SK-N-SH (cell line): ENCODE measurements at regions not wholly inside any gene's neighbourhood (a gene's known extent, or its start where the extent isn't known, plus 50 kb on each side); places are given as distances from the start of the nearest gene placed in this dataset.

Source experiments
- CTCF ChIA-PET: fragments of 300-600, 350-600 bp; formaldehyde crosslinking; extraction: SDS; loops from one replicate; lab custom pipeline; 2021; lab: Yijun Ruan, JAX
- POLR2A ChIA-PET: fragments of 350-600 bp; sonication (Branson Sonifier 250); formaldehyde crosslinking; extraction: SDS; loops from one replicate; lab custom pipeline; 2020; ENCODE audit warnings: antibody characterized with exemption, inconsistent platforms; lab: Yijun Ruan, JAX
- DNase-seq: peaks from one replicate; pipeline ENCODE4 v3.0.0; 2012
- H2AFZ ChIP-seq: fragments of 200-600 bp; sonication (generic); 2 replicates; pipeline ENCODE4 v1.8.1; 2016; ENCODE audit warnings: antibody characterized with exemption, mild to moderate bottlenecking, low read depth
- H3F3A ChIP-seq: fragments of 200-600 bp; sonication (generic); replicated peaks from 2 replicates; pipeline ENCODE3; 2016; ENCODE audit warnings: antibody characterized with exemption, mild to moderate bottlenecking; ENCODE audit not compliant: insufficient read depth
- H3K27ac ChIP-seq, 2 experiments: fragments of 200-500 bp in 1 of 2; fragments of 200-600 bp in 1 of 2; sonication (Bioruptor generic) in 1 of 2; sonication (generic), shearing (Covaris generic) in 1 of 2; 2 replicates each; pipeline versions ENCODE4 v1.5.1 to v1.6.1; 2014 to 2016; ENCODE audit warnings: low read depth in 2 of 2, inconsistent platforms in 1 of 2, low read length in 1 of 2, mild to moderate bottlenecking in 1 of 2, mixed read lengths in 1 of 2
- H3K27me3 ChIP-seq: fragments of 200-600 bp; sonication (generic), shearing (Covaris generic); 2 replicates; pipeline ENCODE4 v1.6.1; 2016; ENCODE audit warnings: mixed run types; ENCODE audit not compliant: insufficient read depth
- H3K36me3 ChIP-seq, 2 experiments: fragments of 200-500 bp in 1 of 2; fragments of 200-600 bp in 1 of 2; sonication (Bioruptor generic) in 1 of 2; sonication (generic) in 1 of 2; replicated peaks in 1 of 2; 2 replicates each; pipeline versions ENCODE3 to v1.5.1; 2014 to 2016; ENCODE audit warnings: low read length in 1 of 2, mild to moderate bottlenecking in 1 of 2; ENCODE audit not compliant: insufficient read depth in 2 of 2, control insufficient read depth in 1 of 2
- H3K4me1 ChIP-seq, 2 experiments: fragments of 200-500 bp in 1 of 2; fragments of 200-600 bp in 1 of 2; sonication (Bioruptor generic) in 1 of 2; sonication (generic), shearing (Covaris generic) in 1 of 2; 2 replicates each; pipeline versions ENCODE4 v1.5.1 to v1.6.1; 2014 to 2016; ENCODE audit warnings: low read depth in 1 of 2, low read length in 1 of 2, mixed run types in 1 of 2; ENCODE audit not compliant: insufficient read depth in 2 of 2, control insufficient read depth in 1 of 2
- H3K4me2 ChIP-seq: fragments of 200-600 bp; sonication (generic), shearing (Covaris generic); 2 replicates; pipeline ENCODE4 v1.6.1; 2017; ENCODE audit warnings: mixed run types
- H3K4me3 ChIP-seq, 2 experiments: fragments of 200-500 bp in 1 of 2; fragments of 200-600 bp in 1 of 2; sonication (Bioruptor generic) in 1 of 2; sonication (generic), shearing (Covaris generic) in 1 of 2; 2 replicates each; pipeline versions ENCODE4 v1.5.1 to v1.8.1; 2014 to 2016; ENCODE audit warnings: low read depth in 2 of 2, inconsistent platforms in 1 of 2, low read length in 1 of 2, mild to moderate bottlenecking in 1 of 2, mixed read lengths in 1 of 2, moderate library complexity in 1 of 2
- H3K79me2 ChIP-seq: fragments of 200-600 bp; sonication (generic); 2 replicates; pipeline ENCODE4 v1.8.1; 2017; ENCODE audit warnings: mild to moderate bottlenecking; ENCODE audit not compliant: insufficient read depth
- H3K9ac ChIP-seq: fragments of 200-600 bp; sonication (generic); 2 replicates; pipeline ENCODE4 v1.6.1; 2017; ENCODE audit warnings: mixed run types
- H3K9me2 ChIP-seq: fragments of 200-600 bp; sonication (generic); 2 replicates; pipeline ENCODE4 v1.6.1; 2017; ENCODE audit warnings: mixed run types
- H3K9me3 ChIP-seq: fragments of 200-600 bp; sonication (generic); 2 replicates; pipeline ENCODE4 v1.6.1; 2017; ENCODE audit warnings: mixed run types, mild to moderate bottlenecking, moderate library complexity
- H4K20me1 ChIP-seq: fragments of 200-600 bp; sonication (generic); 2 replicates; pipeline ENCODE4 v1.6.1; 2017; ENCODE audit warnings: mild to moderate bottlenecking, mixed run types; ENCODE audit not compliant: insufficient read depth
- CHD2 ChIP-seq: fragments of 150-350 bp; IDR thresholded peaks from 2 replicates; pipeline ENCODE4 v1.6.1; 2018; ENCODE audit warnings: low read length; ENCODE audit not compliant: partially characterized antibody
- ELF1 ChIP-seq: IDR thresholded peaks from 2 replicates; pipeline ENCODE4 v1.4.0; 2012
- GATA2 ChIP-seq: sonication (generic); formaldehyde crosslinking; IDR thresholded peaks from 2 replicates; pipeline ENCODE4 v1.5.0; 2020; ENCODE audit warnings: mild to moderate bottlenecking, missing genetic modification reagents
- MXI1 ChIP-seq: IDR thresholded peaks from 2 replicates; pipeline ENCODE4 v1.6.1; 2012; ENCODE audit warnings: mild to moderate bottlenecking, low read depth, low read length, improper control_type of control experiment
- NFIC ChIP-seq: IDR thresholded peaks from 2 replicates; pipeline ENCODE4 v1.4.0; 2012; ENCODE audit warnings: borderline replicate concordance
- POLR2AphosphoS5 ChIP-seq: IDR thresholded peaks from 2 replicates; pipeline ENCODE4 v1.6.1; 2012; ENCODE audit warnings: low read depth, low read length
- RCOR1 ChIP-seq: fragments of 150-350 bp; IDR thresholded peaks from 2 replicates; pipeline ENCODE4 v1.6.1; 2017; ENCODE audit warnings: antibody characterized with exemption, low read length
- RFX5 ChIP-seq: IDR thresholded peaks from 2 replicates; pipeline ENCODE4 v1.6.1; 2012; ENCODE audit warnings: mild to moderate bottlenecking, improper control_type of control experiment, low read length
- TCF12 ChIP-seq: IDR thresholded peaks from 2 replicates; pipeline ENCODE4 v1.4.0; 2012
- YY1 ChIP-seq: IDR thresholded peaks from 2 replicates; pipeline ENCODE4 v1.4.0; 2012; ENCODE audit warnings: low read depth, mild to moderate bottlenecking
- WGBS: methylation state at CpG from one replicate; pipeline ENCODE4 v1.1.6; 2017; ENCODE audit warnings: low lambda C conversion rate; 5-methylcytosine and 5-hydroxymethylcytosine counted together
- TF ChIP-seq, protein P1 (sequence below): fragments of 150-350 bp; IDR thresholded peaks from 2 replicates; pipeline ENCODE4 v1.6.1; 2017; ENCODE audit warnings: antibody characterized with exemption, low read length, low read depth, borderline replicate concordance
- TF ChIP-seq, protein P2 (sequence below): IDR thresholded peaks from 2 replicates; pipeline ENCODE4 v1.4.0; 2012; ENCODE audit warnings: low read depth, borderline replicate concordance
- TF ChIP-seq, protein P3 (sequence below): IDR thresholded peaks from 2 replicates; pipeline ENCODE4; 2012
- TF ChIP-seq, protein P4 (sequence below): fragments of 150-350 bp; IDR thresholded peaks from 2 replicates; pipeline ENCODE4 v1.6.1; 2016; ENCODE audit warnings: mild to moderate bottlenecking, low read depth, low read length
- TF ChIP-seq, protein P5 (sequence below): IDR thresholded peaks from 2 replicates; pipeline ENCODE4 v1.4.0; 2012; ENCODE audit warnings: low read depth

DNA sequence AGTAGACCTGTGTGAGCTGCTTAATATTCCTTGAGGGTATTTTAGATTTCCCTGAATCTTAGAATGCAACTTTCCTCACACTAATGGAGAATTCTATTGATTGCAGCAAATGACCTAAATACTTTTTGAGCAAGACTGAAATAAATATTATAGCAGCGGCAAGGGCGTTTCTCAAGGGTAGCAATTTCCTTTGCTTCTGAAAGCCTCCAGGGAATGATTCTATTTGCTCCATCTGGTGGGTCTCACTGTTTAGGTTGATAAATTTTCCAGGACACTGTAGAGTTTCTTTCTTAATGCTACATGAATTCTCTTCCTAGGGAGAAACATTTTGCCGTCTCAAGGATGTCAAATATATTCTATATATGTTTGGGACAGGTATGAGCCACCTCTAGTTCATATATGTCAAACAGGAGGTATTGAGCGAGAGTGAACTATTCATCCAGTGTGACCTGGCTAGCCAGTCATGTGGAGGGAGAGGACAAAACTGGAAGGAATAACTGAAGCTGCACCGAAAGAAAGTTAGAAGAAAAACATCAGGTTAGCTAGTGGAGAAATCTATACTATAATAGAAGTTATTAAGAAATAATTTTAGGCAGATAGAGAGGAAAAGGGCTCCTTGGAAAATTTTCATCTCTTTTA is 57.9 kb upstream of the FZD8 start:
- Histone ChIP-seq H3F3A (no peaks in the 10 kb centered on the region), H3K27me3 (peaks cover 9% of the 10 kb centered on the region; the same call in 1 of the 2 replicates), H3K27ac (no peak overlapping the region), H3K4me1 (no peaks in the 10 kb centered on the region), H3K9me3 (no peaks in the 10 kb centered on the region), H3K9ac (no peak overlapping the region), H4K20me1 (no peaks in the 10 kb centered on the region), H2AFZ (no peak overlapping the region), H3K4me2 (no peak overlapping the region), H3K79me2 (no peaks in the 10 kb centered on the region), H3K4me3 (no peak overlapping the region), H3K9me2 (no peaks in the 10 kb centered on the region), H3K36me3 (no peaks in the 10 kb centered on the region)
- TF ChIP-seq MXI1 (no peak), GATA2 (CRISPR knock-in tag) (no peak), RCOR1 (no peak)
- TF ChIP-seq, protein P1, sequence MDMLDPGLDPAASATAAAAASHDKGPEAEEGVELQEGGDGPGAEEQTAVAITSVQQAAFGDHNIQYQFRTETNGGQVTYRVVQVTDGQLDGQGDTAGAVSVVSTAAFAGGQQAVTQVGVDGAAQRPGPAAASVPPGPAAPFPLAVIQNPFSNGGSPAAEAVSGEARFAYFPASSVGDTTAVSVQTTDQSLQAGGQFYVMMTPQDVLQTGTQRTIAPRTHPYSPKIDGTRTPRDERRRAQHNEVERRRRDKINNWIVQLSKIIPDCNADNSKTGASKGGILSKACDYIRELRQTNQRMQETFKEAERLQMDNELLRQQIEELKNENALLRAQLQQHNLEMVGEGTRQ, result no peak
- ChIA-PET POLR2A (no interaction called here), CTCF (no interaction called here)
- 53% methylated on average over 5 of the region's 5 CpGs for WGBS
- no peak for DNase-seq

DNA sequence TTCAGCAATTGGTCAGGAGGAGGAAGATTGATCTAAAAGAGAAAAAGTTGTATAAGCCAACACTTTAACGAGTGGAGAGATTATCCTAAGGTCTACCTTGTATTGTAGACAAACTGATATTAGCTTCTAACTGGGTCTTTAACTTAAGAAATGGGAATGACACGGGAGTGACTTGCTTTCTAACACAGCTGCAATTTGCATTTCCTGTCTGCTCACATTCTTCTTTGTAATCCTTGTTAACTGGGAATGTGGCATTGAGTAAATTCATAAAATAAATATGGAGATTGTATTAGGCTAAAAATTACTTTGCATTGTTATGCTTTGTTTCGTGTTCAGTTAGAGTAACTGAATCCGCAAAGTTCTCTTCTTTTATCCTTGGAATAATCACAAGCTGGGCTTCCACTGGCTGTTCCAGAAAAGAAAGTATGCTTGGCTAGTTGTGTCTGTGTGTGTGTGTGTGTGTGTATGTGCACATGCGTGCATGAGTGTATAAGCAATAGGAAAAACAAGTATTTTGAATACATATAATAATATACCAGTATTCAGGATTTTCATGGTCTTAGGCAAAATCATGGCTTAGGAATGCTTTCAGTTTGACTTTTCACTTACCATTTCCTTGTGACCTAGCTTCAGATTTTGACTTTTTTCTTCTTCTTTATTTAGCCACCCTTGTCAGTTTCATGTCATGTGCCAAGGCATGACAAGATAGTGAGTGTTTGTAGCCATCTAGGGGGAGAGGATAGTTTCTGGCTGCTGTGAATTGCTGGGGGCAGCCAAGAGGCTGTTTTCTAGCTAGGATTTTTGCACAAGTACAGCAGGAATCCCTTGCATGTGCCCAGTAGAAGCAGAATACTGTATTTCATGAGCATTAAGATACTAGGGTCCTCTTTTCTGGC is 54.5 kb upstream of the FZD8 start:
- Histone ChIP-seq H3K27ac (no peak overlapping the region), H3K4me2 (no peak overlapping the region), H3K9me2 (no peaks in the 10 kb centered on the region), H3K4me1 (no peaks in the 10 kb centered on the region), H3K4me3 (no peak overlapping the region), H3K79me2 (no peaks in the 10 kb centered on the region), H3F3A (no peaks in the 10 kb centered on the region), H3K9me3 (no peaks in the 10 kb centered on the region), H3K36me3 (no peaks in the 10 kb centered on the region), H4K20me1 (no peaks in the 10 kb centered on the region)
- DNase-seq, result no peak
- POLR2A ChIA-PET, result no interaction called here
- WGBS, result 36% methylated on average over 5 of the region's 5 CpGs
- CTCF ChIA-PET, result interaction anchor here (0.8 kb wide), 1 partner anchor 11 kb away, joined by 3 read pairs; no protein-coding TSS in a partner anchor
- TF ChIP-seq TCF12, result no peak
- TF ChIP-seq RFX5, result no peak
- TF ChIP-seq, protein P2, sequence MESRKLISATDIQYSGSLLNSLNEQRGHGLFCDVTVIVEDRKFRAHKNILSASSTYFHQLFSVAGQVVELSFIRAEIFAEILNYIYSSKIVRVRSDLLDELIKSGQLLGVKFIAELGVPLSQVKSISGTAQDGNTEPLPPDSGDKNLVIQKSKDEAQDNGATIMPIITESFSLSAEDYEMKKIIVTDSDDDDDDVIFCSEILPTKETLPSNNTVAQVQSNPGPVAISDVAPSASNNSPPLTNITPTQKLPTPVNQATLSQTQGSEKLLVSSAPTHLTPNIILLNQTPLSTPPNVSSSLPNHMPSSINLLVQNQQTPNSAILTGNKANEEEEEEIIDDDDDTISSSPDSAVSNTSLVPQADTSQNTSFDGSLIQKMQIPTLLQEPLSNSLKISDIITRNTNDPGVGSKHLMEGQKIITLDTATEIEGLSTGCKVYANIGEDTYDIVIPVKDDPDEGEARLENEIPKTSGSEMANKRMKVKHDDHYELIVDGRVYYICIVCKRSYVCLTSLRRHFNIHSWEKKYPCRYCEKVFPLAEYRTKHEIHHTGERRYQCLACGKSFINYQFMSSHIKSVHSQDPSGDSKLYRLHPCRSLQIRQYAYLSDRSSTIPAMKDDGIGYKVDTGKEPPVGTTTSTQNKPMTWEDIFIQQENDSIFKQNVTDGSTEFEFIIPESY, result no peak
- TF ChIP-seq YY1, result no peak
- TF ChIP-seq NFIC, result no peak
- TF ChIP-seq ELF1, result no peak
- no peak for TF ChIP-seq POLR2AphosphoS5
- TF ChIP-seq, protein P3, sequence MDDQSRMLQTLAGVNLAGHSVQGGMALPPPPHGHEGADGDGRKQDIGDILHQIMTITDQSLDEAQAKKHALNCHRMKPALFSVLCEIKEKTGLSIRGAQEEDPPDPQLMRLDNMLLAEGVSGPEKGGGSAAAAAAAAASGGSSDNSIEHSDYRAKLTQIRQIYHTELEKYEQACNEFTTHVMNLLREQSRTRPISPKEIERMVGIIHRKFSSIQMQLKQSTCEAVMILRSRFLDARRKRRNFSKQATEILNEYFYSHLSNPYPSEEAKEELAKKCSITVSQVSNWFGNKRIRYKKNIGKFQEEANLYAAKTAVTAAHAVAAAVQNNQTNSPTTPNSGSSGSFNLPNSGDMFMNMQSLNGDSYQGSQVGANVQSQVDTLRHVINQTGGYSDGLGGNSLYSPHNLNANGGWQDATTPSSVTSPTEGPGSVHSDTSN, result no peak
- no peak for TF ChIP-seq CHD2
- TF ChIP-seq, protein P1, result no peak
- TF ChIP-seq, protein P4, sequence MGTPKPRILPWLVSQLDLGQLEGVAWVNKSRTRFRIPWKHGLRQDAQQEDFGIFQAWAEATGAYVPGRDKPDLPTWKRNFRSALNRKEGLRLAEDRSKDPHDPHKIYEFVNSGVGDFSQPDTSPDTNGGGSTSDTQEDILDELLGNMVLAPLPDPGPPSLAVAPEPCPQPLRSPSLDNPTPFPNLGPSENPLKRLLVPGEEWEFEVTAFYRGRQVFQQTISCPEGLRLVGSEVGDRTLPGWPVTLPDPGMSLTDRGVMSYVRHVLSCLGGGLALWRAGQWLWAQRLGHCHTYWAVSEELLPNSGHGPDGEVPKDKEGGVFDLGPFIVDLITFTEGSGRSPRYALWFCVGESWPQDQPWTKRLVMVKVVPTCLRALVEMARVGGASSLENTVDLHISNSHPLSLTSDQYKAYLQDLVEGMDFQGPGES, result no peak
- TF ChIP-seq, protein P5, sequence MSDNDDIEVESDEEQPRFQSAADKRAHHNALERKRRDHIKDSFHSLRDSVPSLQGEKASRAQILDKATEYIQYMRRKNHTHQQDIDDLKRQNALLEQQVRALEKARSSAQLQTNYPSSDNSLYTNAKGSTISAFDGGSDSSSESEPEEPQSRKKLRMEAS, result no peak
- TF ChIP-seq, all 33 proteins: peak for 0
- Histone ChIP-seq H3K9ac (no peak overlapping the region), H3K27me3 (peaks cover 13% of the 10 kb centered on the region; the same call in 1 of the 2 replicates), H2AFZ (no peak overlapping the region)
